PC-9 (cell line): ENCODE measurements at regions not wholly inside any gene's neighbourhood (a gene's known extent, or its start where the extent isn't known, plus 50 kb on each side); places are given as distances from the start of the nearest gene placed in this dataset.

Source experiments
- BruUV-seq: library from RNA; stranded (reverse); fragments of 400-500 nt; replicated peaks from 2 replicates; lab custom pipeline; 2021; lab: Mats Ljungman, UMichigan
- CTCF ChIA-PET: fragments of 300-600 bp; sonication (Branson Sonifier 250); formaldehyde crosslinking; loops from one replicate; lab custom pipeline; 2022; ENCODE audit warnings: antibody characterized with exemption; lab: Charles Lee
- POLR2A ChIA-PET: fragments of 300-600 bp; sonication (Branson Sonifier 250); formaldehyde crosslinking; loops from one replicate; lab custom pipeline; 2022; ENCODE audit warnings: antibody characterized with exemption; ENCODE audit not compliant: unreplicated experiment; lab: Charles Lee
- DNase-seq, 2 experiments: peaks; one replicate each; pipeline versions ENCODE4 v3.0.0 to v3.0.0-alpha.2; 2015 to 2022; ENCODE audit warnings: mixed read lengths in 1 of 2
- H2AFZ ChIP-seq: fragments of 200-600 bp; sonication (generic); 2 replicates; pipeline ENCODE4 v1.8.1; 2017; ENCODE audit warnings: antibody characterized with exemption
- H3F3A ChIP-seq: fragments of 200-600 bp; sonication (generic); 2 replicates; pipeline ENCODE4 v1.8.1; 2017; ENCODE audit warnings: antibody characterized with exemption, mild to moderate bottlenecking, low read depth; ENCODE audit not compliant: insufficient read depth
- H3K27ac ChIP-seq: fragments of 200-600 bp; sonication (generic); 2 replicates; pipeline ENCODE4 v1.6.1; 2016; ENCODE audit warnings: mixed run types
- H3K27me3 ChIP-seq: fragments of 200-600 bp; sonication (generic); 2 replicates; pipeline ENCODE4 v1.6.1; 2016; ENCODE audit warnings: low read depth, mixed run types; ENCODE audit not compliant: insufficient read depth
- H3K36me3 ChIP-seq: fragments of 200-600 bp; sonication (generic); 2 replicates; pipeline ENCODE4 v1.6.1; 2016; ENCODE audit warnings: low read depth, mixed run types
- H3K4me1 ChIP-seq: fragments of 200-600 bp; sonication (generic); replicated peaks from 2 replicates; pipeline ENCODE4 v1.6.1; 2016; ENCODE audit warnings: mixed run types; ENCODE audit not compliant: insufficient read depth
- H3K4me2 ChIP-seq: fragments of 200-600 bp; sonication (generic); 2 replicates; pipeline ENCODE4 v1.6.1; 2017; ENCODE audit warnings: mixed run types
- H3K4me3 ChIP-seq: fragments of 200-600 bp; sonication (generic); 2 replicates; pipeline ENCODE4 v1.6.1; 2016; ENCODE audit warnings: mixed run types
- H3K79me2 ChIP-seq: fragments of 200-600 bp; sonication (generic); 2 replicates; pipeline ENCODE4 v1.6.1; 2017; ENCODE audit warnings: low read depth, mixed run types
- H3K9me2 ChIP-seq: fragments of 200-600 bp; sonication (generic); 2 replicates; pipeline ENCODE4 v1.8.1; 2017; ENCODE audit warnings: mild to moderate bottlenecking; ENCODE audit not compliant: insufficient read depth
- H3K9me3 ChIP-seq: fragments of 200-600 bp; sonication (generic); 2 replicates; pipeline ENCODE4 v1.8.1; 2016; ENCODE audit warnings: low read depth; ENCODE audit not compliant: insufficient read depth
- H4K20me1 ChIP-seq: fragments of 200-600 bp; sonication (generic); 2 replicates; pipeline ENCODE4 v1.8.1; 2017; ENCODE audit not compliant: insufficient read depth
- CTCF ChIP-seq: fragments of 200-600 bp; sonication (generic); conservative IDR thresholded peaks from 2 replicates; pipeline ENCODE4 v1.6.1; 2017; ENCODE audit warnings: mixed run types, antibody characterized with exemption, mild to moderate bottlenecking, moderate library complexity
- EZH2 ChIP-seq: fragments of 200-600 bp; sonication (generic); IDR thresholded peaks from 2 replicates; pipeline ENCODE4 v1.8.0; 2017; ENCODE audit warnings: antibody characterized with exemption, low read depth
- intact Hi-C: fragments of 100-400 bp; cut with micrococcal nuclease; formaldehyde crosslinking; loops from one replicate; pipeline ENCODE4 v1.10.0; 2022; ENCODE audit not compliant: unreplicated experiment

- Histone ChIP-seq H3K36me3 (no peaks in the 10 kb centered on the region), H3K9me2 (no peaks in the 10 kb centered on the region), H3F3A (no peaks in the 10 kb centered on the region), H3K27ac (no peak overlapping the region), H3K79me2 (no peaks in the 10 kb centered on the region), H4K20me1 (no peaks in the 10 kb centered on the region), H3K27me3 (no peaks in the 10 kb centered on the region), H3K4me3 (no peak overlapping the region), H2AFZ (no peak overlapping the region), H3K9me3 (no peaks in the 10 kb centered on the region), H3K4me2 (no peak overlapping the region), H3K4me1 (no peaks in the 10 kb centered on the region)
- no peak for TF ChIP-seq CTCF
- TF ChIP-seq EZH2: no peak
- ChIA-PET POLR2A (no interaction called here), CTCF (no interaction called here)
- BruUV-seq: no TSS peak
- DNase-seq: no peak
- intact Hi-C loops: no loop called here
Observed at GRCh38 chr11:27253224-27253623, 109.8 kb downstream of the CCDC34 start.

- Histone ChIP-seq H3K4me1 (no peaks in the 10 kb centered on the region), H3K27me3 (no peaks in the 10 kb centered on the region), H3K36me3 (no peaks in the 10 kb centered on the region), H2AFZ (no peak overlapping the region), H3K27ac (no peak overlapping the region), H3K79me2 (no peaks in the 10 kb centered on the region), H3K9me3 (no peaks in the 10 kb centered on the region), H3F3A (no peaks in the 10 kb centered on the region), H3K4me2 (no peak overlapping the region), H4K20me1 (no peaks in the 10 kb centered on the region), H3K9me2 (no peaks in the 10 kb centered on the region), H3K4me3 (no peak overlapping the region)
- ChIA-PET POLR2A (no interaction called here), CTCF (no interaction called here)
- no TSS peak for BruUV-seq
- intact Hi-C loops: no loop called here
- no peak for DNase-seq
- TF ChIP-seq EZH2: no peak
- TF ChIP-seq CTCF: no peak
Observed at GRCh38 chr11:27250867-27251665, 111.9 kb downstream of the CCDC34 start.

- no peaks in the 10 kb centered on the region for H3K27me3 ChIP-seq
- no peak overlapping the region for H2AFZ ChIP-seq
- ChIA-PET CTCF (no interaction called here), POLR2A (no interaction called here)
- no TSS peak for BruUV-seq
- intact Hi-C loops: no loop called here
- no peaks in the 10 kb centered on the region for H3K9me2 ChIP-seq
- H3K4me1 ChIP-seq: no peaks in the 10 kb centered on the region
- no peaks in the 10 kb centered on the region for H3K79me2 ChIP-seq
- no peak overlapping the region for H3K4me3 ChIP-seq
- no peak overlapping the region for H3K4me2 ChIP-seq
- no peaks in the 10 kb centered on the region for H3F3A ChIP-seq
- DNase-seq: no peak
- H3K36me3 ChIP-seq: no peaks in the 10 kb centered on the region
- TF ChIP-seq CTCF (no peak), EZH2 (no peak)
- H3K9me3 ChIP-seq: no peaks in the 10 kb centered on the region
- no peaks in the 10 kb centered on the region for H4K20me1 ChIP-seq
- no peak overlapping the region for H3K27ac ChIP-seq
Observed at GRCh38 chr11:27248576-27249509, 114.2 kb downstream of the CCDC34 start.
